GM19397 (cell line): ENCODE measurements at regions not wholly inside any gene's neighbourhood (a gene's known extent, or its start where the extent isn't known, plus 50 kb on each side); places are given as distances from the start of the nearest gene placed in this dataset.

ENCODE experiments used
- ATAC-seq: cut with Tn5 transposase; IDR thresholded peaks from one replicate; pipeline ENCODE4 v1.9.1; 2021; ENCODE audit warnings: mild to moderate bottlenecking, moderate library complexity; ENCODE audit not compliant: unreplicated experiment

DNA sequence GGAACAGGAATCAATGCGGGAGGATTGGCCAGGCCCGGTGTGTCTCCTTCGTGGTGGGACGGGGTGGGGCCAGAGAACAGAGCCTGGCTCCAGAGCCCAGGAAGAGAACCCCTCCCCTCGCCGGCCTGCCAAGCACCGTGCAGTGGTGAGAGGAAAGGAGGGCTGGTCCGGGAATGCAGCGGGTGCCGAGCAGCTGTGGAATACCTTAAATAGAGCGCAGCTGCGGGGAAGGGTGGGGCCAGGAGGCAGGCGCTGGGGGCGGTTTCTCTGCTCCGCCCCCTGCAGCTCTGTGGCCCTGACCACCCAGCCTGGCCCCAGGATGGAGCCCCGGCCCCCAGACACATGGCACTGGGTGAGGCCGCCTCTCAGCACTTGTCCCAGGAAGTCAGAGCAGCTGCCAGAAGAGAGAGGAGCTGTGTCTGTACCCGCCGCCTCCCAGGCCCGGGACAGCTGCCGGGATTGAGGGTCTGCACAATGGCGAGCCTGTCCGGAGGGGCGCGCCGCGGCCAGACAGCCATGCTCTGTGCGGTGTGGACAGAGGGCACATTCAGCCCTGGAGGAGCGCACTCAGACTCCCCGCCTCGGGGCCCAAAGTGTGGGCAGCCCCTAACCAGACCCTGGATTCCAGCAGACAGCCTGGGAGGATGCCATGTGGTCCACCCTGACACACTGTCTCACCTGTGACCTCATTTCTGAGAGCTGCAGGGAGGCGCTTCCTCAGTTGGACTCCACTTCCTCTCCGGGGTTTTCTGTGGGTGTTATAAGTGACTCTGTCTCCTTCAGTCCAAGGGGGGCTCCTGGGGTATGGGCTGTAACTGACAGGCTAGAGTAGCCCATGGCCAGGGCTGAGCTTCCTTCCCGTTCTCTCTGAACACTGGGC lies 268.8 kb downstream of the SEC14L1 start:
- no peak for ATAC-seq

- no peak for ATAC-seq
These were observed 269.7 kb downstream of the SEC14L1 start for GRCh38 chr17:77410470-77410869.

DNA sequence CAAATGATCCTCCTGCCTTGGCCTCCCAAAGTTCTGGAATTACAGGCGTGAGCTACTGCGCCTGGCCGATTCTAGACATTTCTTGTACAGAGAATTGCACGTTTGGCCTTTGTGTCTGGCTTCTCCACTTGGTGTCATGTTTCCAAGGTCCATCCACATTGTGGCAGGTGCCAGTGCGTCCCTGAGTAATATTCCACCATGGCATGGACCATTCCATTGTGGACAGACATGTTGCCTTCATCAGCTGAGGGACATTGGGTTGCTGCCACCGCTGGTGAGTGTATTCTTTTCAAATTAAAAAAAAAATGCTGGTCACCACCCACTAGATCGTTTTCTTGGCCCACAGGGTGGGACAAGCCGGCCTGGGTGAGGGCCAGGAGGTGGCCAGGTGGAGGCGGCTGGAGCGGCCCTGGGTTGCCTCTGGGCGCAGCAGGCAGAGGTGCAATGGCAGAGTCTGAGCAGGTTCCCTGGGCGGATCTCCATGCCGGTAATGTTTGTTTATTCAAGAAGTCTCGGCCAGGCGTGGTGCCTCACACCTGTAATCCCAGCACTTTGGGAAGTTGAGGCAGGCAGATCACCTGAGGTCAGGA lies 274.1 kb downstream of the SEC14L1 start:
- ATAC-seq: no peak

- no peak for ATAC-seq
These were observed 275.4 kb downstream of the SEC14L1 start for GRCh38 chr17:77416105-77416713.

GRCh38 chr17:77417575-77417974 lies 276.8 kb downstream of the SEC14L1 start:
- ATAC-seq: no peak

- ATAC-seq: no peak
These were observed 277.8 kb downstream of the SEC14L1 start for GRCh38 chr17:77418609-77419008.

DNA sequence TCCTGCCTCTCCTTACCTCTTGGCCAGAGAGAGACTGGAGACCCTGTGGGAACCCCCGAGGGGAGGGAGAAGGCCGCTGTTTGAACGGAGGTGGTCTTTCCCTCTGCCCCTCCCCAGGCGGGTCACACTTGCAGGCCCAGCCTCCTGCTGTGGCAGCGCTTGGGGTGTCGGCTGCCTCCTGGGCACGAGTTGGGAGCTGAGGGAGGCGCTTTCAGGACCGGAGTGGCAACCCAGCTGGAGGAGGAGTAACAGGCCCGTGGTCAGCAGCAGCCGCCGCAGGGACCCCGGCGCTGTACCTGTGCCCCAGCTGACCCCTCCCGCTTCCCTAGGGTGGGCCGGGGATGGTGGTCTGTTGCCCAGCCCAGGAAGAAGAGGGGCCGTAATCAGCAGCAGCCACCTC lies 278.3 kb downstream of the SEC14L1 start:
- no peak for ATAC-seq

DNA sequence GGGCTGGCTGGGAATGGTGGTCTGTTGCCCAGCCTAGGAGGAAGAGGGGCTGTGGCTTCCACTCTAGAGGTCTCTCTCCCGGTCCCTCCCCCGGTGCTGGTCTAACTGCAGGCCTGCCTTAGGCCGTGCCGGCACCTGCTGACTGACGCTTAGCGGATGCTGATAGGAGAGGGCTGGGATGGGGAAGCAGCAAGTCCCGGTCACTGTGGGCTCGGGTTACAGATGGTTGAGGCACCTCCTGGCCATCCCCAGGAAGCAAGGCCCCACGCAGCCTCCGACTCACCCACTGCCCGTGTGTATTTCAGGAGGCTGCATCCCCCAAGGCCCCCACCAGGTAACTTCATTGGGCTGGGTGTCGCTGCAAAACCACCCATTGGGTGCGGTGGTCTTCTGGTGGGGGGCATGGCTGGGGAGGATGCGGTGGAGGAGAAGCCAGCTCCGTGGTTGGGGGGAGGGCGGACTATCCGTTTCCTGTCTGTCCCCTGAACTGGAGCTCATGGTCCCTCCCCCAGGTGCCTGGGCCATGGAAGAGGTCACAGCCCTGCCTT lies 278.9 kb downstream of the SEC14L1 start:
- no peak for ATAC-seq

DNA sequence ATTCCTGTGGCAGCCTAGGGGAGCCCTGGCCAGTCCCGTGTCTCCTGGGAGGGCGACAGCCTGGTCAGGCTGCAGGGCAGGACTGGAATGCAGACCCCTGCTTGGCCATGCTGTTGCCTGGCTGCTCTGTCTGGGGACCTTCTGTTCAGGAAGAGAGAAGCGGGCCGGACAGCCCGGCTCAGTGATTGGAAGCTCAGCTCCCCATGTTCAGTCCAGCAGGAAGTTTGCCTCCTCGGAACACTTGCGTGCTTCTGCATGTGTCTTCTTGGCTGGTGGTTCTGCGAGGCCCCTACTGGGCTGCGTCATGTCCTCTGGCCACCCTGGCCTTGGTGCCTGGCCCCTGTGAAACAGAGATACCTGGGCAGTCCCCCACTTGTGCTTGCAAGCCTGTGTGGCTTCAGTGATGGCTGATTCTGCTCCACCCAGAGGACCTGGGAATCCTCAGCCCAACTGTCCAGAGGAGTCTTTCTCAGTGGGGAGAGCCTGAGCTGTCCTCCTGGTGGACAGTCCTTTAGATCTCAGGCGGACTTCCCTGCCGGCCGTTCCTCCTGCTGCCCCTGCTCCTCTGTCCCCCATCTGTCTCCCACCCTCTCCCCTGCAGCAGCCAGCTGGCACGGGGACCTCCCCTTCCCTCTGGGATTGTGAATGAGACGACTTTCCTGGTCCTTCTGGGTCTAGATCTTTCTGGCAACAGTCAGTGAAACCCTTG lies 279.5 kb downstream of the SEC14L1 start:
- no peak for ATAC-seq

- no peak for ATAC-seq
These were observed 280.2 kb downstream of the SEC14L1 start for GRCh38 chr17:77420804-77421629.

DNA sequence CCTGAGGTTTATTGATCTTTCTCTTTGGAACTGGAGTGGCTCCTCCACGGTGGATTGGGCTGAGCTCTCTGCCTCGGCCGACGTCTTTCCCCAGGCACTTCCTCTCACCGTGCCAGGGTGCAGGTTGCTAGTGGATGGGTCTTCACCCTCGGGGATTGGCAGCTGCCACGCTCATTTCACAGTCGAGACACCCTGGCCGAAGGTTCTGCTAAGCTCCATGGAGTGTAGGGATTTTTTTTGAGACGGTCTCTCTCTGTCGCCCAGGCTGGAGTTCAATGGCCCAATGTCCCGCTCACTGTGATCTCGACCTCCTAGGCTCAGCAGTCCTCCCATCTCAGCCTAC lies 280.8 kb downstream of the SEC14L1 start:
- ATAC-seq: no peak

DNA sequence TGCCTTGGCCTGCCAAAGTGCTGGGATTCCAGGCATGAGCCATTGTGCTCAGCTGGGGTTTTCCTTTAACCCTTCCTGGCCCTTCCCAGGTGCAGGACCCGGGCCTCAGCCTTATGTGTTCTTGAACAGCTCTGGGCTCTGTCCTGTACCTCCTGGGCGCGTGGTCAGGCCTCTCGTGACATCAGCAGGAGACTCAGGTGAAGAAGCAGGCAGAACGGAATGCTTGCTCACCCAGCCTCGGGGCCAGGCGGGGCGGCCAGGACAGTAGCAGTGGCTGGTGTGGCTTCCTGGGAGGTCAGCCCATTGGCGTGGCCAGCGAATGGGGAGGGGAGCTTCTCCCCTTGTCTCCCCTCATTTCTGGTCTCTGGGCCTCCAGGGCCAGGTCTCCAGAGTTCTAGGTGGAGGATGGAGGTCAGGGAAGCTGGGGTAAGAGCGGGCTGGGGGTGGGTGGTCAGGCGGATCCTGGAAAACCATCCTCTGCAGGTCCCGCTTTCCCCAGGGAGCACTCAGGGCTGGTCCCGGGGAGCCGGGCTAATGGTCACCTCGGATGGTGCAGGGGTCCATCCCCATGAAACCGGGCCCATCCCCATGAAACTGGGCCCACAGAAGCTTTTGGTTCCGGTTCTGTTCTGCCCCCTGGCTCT lies 281.5 kb downstream of the SEC14L1 start:
- ATAC-seq: no peak

DNA sequence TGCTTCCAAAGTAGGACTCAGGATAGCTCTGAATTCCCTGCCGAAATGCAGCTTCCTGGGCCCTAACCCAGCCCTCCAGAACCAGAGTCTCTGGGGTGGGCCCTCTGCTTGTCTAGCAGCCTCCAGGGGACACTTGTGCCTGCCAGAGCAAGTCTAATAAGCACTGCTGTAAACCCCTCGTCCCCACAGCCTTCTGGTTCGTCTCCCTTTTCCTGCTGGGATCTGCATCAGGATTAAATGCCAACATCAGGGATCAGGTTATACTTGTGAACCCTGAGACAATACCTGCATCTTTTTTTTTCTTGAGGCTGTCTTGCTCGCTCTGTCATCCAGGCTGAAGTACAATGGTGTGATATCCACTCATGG lies 282.0 kb downstream of the SEC14L1 start:
- ATAC-seq: no peak

GRCh38 chr17:77423589-77424451 lies 283.1 kb downstream of the SEC14L1 start:
- ATAC-seq: no peak

DNA sequence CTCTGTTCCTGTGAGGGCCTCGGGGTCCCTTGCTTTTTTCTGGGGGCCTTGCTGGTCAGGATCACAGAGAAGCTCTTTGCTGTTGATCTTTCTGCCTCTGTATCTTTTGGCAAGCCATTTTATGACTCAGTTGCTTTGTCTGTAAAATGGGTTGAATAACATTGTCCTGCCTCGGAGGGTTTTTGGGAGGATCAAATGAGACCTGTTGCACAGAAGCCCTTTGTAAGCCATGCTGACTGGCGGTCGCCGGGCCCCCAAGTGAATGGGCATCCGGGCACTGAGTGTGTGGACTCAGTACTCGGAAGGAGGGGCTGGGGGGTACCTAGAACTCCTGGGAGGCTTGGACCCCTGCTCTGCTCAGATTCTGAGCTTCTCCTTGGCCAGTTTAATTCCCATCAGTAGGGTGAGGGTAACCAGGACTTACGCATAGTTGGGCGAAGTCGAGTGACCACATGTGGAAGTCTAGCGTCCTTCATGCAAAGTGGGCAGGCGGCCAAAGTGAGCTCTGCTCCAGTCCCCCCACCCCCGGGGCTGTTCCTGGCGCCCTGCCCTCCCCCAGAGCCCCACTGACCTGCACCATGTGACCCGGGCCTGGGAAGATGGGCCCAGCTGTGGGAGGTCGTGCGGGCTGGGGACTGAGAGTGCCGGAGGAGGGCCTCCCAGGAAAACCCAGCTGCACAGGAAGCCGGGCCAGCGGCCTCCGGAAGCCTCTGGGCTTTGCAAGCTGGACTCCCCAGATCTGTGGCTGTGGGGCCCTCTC lies 284.0 kb downstream of the SEC14L1 start:
- ATAC-seq: no peak

DNA sequence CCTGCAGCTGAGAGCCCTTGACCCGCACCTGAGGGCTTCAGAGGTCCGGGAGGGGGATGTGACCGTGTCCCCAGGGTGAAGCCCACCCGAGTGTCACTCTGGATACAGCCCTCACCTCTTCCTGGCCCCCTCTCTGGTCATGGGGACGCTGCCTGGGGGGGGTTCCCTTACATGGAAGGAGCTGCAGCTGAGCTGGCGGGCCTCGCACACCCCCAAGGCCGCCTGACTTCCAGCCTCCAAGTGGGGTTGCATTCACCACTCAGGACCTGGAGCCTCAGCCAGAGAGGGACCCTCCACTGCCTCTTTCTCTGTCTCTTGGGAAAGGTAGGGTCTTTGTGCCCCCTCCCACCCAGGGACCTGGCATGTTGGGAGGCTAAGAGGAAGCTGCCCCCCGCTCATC lies 284.6 kb downstream of the SEC14L1 start:
- ATAC-seq: no peak

GRCh38 chr17:77425791-77426641 lies 285.2 kb downstream of the SEC14L1 start:
- ATAC-seq: no peak
